GM19043 (cell line): ENCODE measurements at regions not wholly inside any gene's neighbourhood (a gene's known extent, or its start where the extent isn't known, plus 50 kb on each side); places are given as distances from the start of the nearest gene placed in this dataset.
"Not testable (repeated sequence)": the region's sequence is repeated elsewhere in the genome, so short reads cannot be mapped to it uniquely, and the experiment has no call there.

Experiments
- ATAC-seq: cut with Tn5 transposase; IDR thresholded peaks from one replicate; pipeline ENCODE4 v1.9.1; 2021; ENCODE audit warnings: low read depth; ENCODE audit not compliant: unreplicated experiment

GRCh38 chr6:166253778-166254204 is 54.4 kb downstream of the PRR18 start:
- ATAC-seq, result no peak

- no peak for ATAC-seq
Observed at GRCh38 chr6:166253281-166253681, 54.9 kb downstream of the PRR18 start.

GRCh38 chr6:166252601-166253000 is 55.6 kb downstream of the PRR18 start:
- ATAC-seq, result no peak

GRCh38 chr6:166251655-166252054 is 56.5 kb downstream of the PRR18 start:
- no peak for ATAC-seq

- ATAC-seq, result no peak
Observed at GRCh38 chr6:166251211-166251610, 57.0 kb downstream of the PRR18 start.

- ATAC-seq, result not testable (repeated sequence)
Observed at GRCh38 chr6:166249061-166249785, 59.0 kb downstream of the PRR18 start.

GRCh38 chr6:166245148-166245547 is 63.0 kb downstream of the PRR18 start:
- no peak for ATAC-seq

- ATAC-seq, result peak; percentile 93
Observed at GRCh38 chr6:166244353-166245045, 63.7 kb downstream of the PRR18 start.

- no peak for ATAC-seq
Observed at GRCh38 chr6:166242888-166243287, 65.3 kb downstream of the PRR18 start.

GRCh38 chr6:166241974-166242373 is 66.2 kb downstream of the PRR18 start:
- no peak for ATAC-seq

- no peak for ATAC-seq
Observed at GRCh38 chr6:166240889-166241288, 67.3 kb downstream of the PRR18 start.

- ATAC-seq, result no peak
Observed at GRCh38 chr6:166237617-166238016, 70.0 kb upstream of the TBXT start.

GRCh38 chr6:166236596-166236995 is 68.9 kb upstream of the TBXT start:
- ATAC-seq, result no peak

- ATAC-seq, result no peak
Observed at GRCh38 chr6:166235666-166236292, 68.1 kb upstream of the TBXT start.

- not testable (repeated sequence) for ATAC-seq
Observed at GRCh38 chr6:166231181-166231580, 63.5 kb upstream of the TBXT start.

GRCh38 chr6:166228839-166229528 is 61.3 kb upstream of the TBXT start:
- ATAC-seq, result no peak

- no peak for ATAC-seq
Observed at GRCh38 chr6:166228425-166228824, 60.8 kb upstream of the TBXT start.

- no peak for ATAC-seq
Observed at GRCh38 chr6:166223079-166223478, 55.4 kb upstream of the TBXT start.

- ATAC-seq, result no peak
Observed at GRCh38 chr6:166222631-166223030, 55.0 kb upstream of the TBXT start.

- no peak for ATAC-seq
Observed at GRCh38 chr6:166221636-166222035, 54.0 kb upstream of the TBXT start.

- no peak for ATAC-seq
Observed at GRCh38 chr6:166221040-166221439, 53.4 kb upstream of the TBXT start.
